Activated CD8-positive, alpha-beta T cell treated with anti-CD3 and anti-CD28 coated beads for 36 hours (primary cell): ENCODE measurements at regions not wholly inside any gene's neighbourhood (a gene's known extent, or its start where the extent isn't known, plus 50 kb on each side); places are given as distances from the start of the nearest gene placed in this dataset.

Experiments used
- ATAC-seq: fragments of 200-7000 bp; cut with Tn5 transposase; one replicate; pipeline ENCODE4 v1.10.0; 2021; ENCODE audit warnings: mild to moderate bottlenecking, moderate library complexity
- CTCF ChIA-PET: fragments of 350-600 bp; sonication (Branson Sonifier 250); formaldehyde crosslinking; loops from one replicate; lab custom pipeline; 2021; ENCODE audit warnings: antibody characterized with exemption; lab: Charles Lee
- POLR2A ChIA-PET: fragments of 350-600 bp; sonication (Branson Sonifier 250); formaldehyde crosslinking; loops from one replicate; lab custom pipeline; 2021; ENCODE audit warnings: antibody characterized with exemption; lab: Charles Lee
- DNase-seq: peaks from one replicate; pipeline ENCODE4 v3.0.0-alpha.2; 2020
- H3K27ac Mint-ChIP-seq: one replicate; pipeline ENCODE4 v1.8.0; 2021; ENCODE audit warnings: mild to moderate bottlenecking, mixed read lengths
- H3K27me3 Mint-ChIP-seq: one replicate; pipeline ENCODE4 v1.8.0; 2021; ENCODE audit warnings: mixed read lengths
- H3K36me3 Mint-ChIP-seq: one replicate; pipeline ENCODE4 v1.8.0; 2021; ENCODE audit warnings: low read depth, mixed read lengths
- H3K4me1 Mint-ChIP-seq: one replicate; pipeline ENCODE4 v1.8.0; 2021; ENCODE audit warnings: low read depth, mixed read lengths
- H3K4me3 Mint-ChIP-seq: one replicate; pipeline ENCODE4 v1.8.0; 2021; ENCODE audit warnings: mild to moderate bottlenecking, moderate library complexity, mixed read lengths
- H3K9me3 Mint-ChIP-seq: one replicate; pipeline ENCODE4 v1.8.0; 2021; ENCODE audit warnings: mixed read lengths
- CTCF ChIP-seq: fragments of 200-600 bp; IDR thresholded peaks from one replicate; pipeline ENCODE4 v1.8.0; 2022; ENCODE audit warnings: antibody characterized with exemption, mild to moderate bottlenecking
- intact Hi-C: fragments of 100-400 bp; cut with micrococcal nuclease; formaldehyde crosslinking; loops from one replicate; pipeline ENCODE4 v1.10.0; 2022

GRCh38 chr20:22216984-22217383 is 367.4 kb downstream of the FOXA2 start:
- Mint-ChIP-seq H3K36me3 (no peaks in the 10 kb centered on the region), H3K4me3 (no peak overlapping the region), H3K27ac (no peak overlapping the region), H3K9me3 (no peaks in the 10 kb centered on the region), H3K27me3 (no peaks in the 10 kb centered on the region), H3K4me1 (no peaks in the 10 kb centered on the region)
- ChIA-PET CTCF (no interaction called here), POLR2A (no interaction called here)
- TF ChIP-seq CTCF = no peak
- intact Hi-C loops = no loop called here
- DNase-seq (no peak), ATAC-seq (no peak)

GRCh38 chr20:22214296-22214695 is 370.1 kb downstream of the FOXA2 start:
- ChIA-PET CTCF (no interaction called here), POLR2A (no interaction called here)
- Mint-ChIP-seq H3K36me3 (no peaks in the 10 kb centered on the region), H3K4me3 (no peak overlapping the region), H3K27me3 (no peaks in the 10 kb centered on the region), H3K4me1 (no peaks in the 10 kb centered on the region), H3K27ac (no peak overlapping the region), H3K9me3 (peaks cover 1% of the 10 kb centered on the region)
- intact Hi-C loops = no loop called here
- no peak for TF ChIP-seq CTCF
- ATAC-seq (no peak), DNase-seq (no peak)

GRCh38 chr20:22213271-22213670 is 371.1 kb downstream of the FOXA2 start:
- H3K4me1 Mint-ChIP-seq = no peaks in the 10 kb centered on the region
- H3K9me3 Mint-ChIP-seq = peaks cover 1% of the 10 kb centered on the region
- H3K27me3 Mint-ChIP-seq = no peaks in the 10 kb centered on the region
- ChIA-PET POLR2A (no interaction called here), CTCF (no interaction called here)
- no peaks in the 10 kb centered on the region for H3K36me3 Mint-ChIP-seq
- no peak overlapping the region for H3K27ac Mint-ChIP-seq
- DNase-seq (no peak), ATAC-seq (no peak)
- intact Hi-C loops = no loop called here
- no peak overlapping the region for H3K4me3 Mint-ChIP-seq
- no peak for TF ChIP-seq CTCF

GRCh38 chr20:22207280-22207679 is 377.1 kb downstream of the FOXA2 start:
- ChIA-PET POLR2A (no interaction called here), CTCF (no interaction called here)
- ATAC-seq = no peak
- H3K36me3 Mint-ChIP-seq = no peaks in the 10 kb centered on the region
- H3K27me3 Mint-ChIP-seq = no peaks in the 10 kb centered on the region
- intact Hi-C loops = no loop called here
- H3K4me1 Mint-ChIP-seq = no peaks in the 10 kb centered on the region
- no peak for TF ChIP-seq CTCF
- peaks cover 14% of the 10 kb centered on the region for H3K9me3 Mint-ChIP-seq
- DNase-seq = no peak
- no peak overlapping the region for H3K4me3 Mint-ChIP-seq
- H3K27ac Mint-ChIP-seq = no peak overlapping the region

- H3K4me3 Mint-ChIP-seq = no peak overlapping the region
- H3K27me3 Mint-ChIP-seq = no peaks in the 10 kb centered on the region
- ChIA-PET CTCF (no interaction called here), POLR2A (no interaction called here)
- no peaks in the 10 kb centered on the region for H3K4me1 Mint-ChIP-seq
- no peaks in the 10 kb centered on the region for H3K36me3 Mint-ChIP-seq
- intact Hi-C loops = no loop called here
- peaks cover 23% of the 10 kb centered on the region for H3K9me3 Mint-ChIP-seq
- DNase-seq = no peak
- ATAC-seq = no peak
- TF ChIP-seq CTCF = no peak
- H3K27ac Mint-ChIP-seq = no peak overlapping the region
These were observed 379.6 kb downstream of the FOXA2 start for GRCh38 chr20:22204801-22205200.
